ENCODE measurements at regions not wholly inside any gene's neighbourhood (a gene's known extent, or its start where the extent isn't known, plus 50 kb on each side); places are given as distances from the start of the nearest gene placed in this dataset.
"Not testable (repeated sequence)": the region's sequence is repeated elsewhere in the genome, so short reads cannot be mapped to it uniquely, and the experiment has no call there.

- DNase-seq (ENCODE audit: low read depth): no peak
These were observed 751.5 kb upstream of the CCDC179 start for GRCh38 chr11:23611726-23612125.

GRCh38 chr11:23620617-23621016 is 760.3 kb upstream of the CCDC179 start:
- TF ChIP-seq CTCF (IDR thresholded peaks at IDR 0.05; ENCODE audit: low read length, missing control alignments): no peak
- H3K4me3 ChIP-seq (replicated peaks; ENCODE audit: low read depth, low read length): no peak overlapping the region
- DNase-seq (ENCODE audit: low read depth): no peak

More at GRCh38 chr11:23611726-23612125, 751.5 kb upstream of the CCDC179 start:
- H3K4me3 ChIP-seq (replicated peaks; ENCODE audit: low read depth, low read length): no peak overlapping the region
- no peak for TF ChIP-seq CTCF (IDR thresholded peaks at IDR 0.05; ENCODE audit: low read length, missing control alignments)

- H3K4me3 ChIP-seq (replicated peaks; ENCODE audit: low read depth, low read length): no peak overlapping the region
- TF ChIP-seq CTCF (IDR thresholded peaks at IDR 0.05; ENCODE audit: low read length, missing control alignments): no peak
- DNase-seq (ENCODE audit: low read depth): no peak
These were observed 772.0 kb upstream of the CCDC179 start for GRCh38 chr11:23632293-23632692.

DNA sequence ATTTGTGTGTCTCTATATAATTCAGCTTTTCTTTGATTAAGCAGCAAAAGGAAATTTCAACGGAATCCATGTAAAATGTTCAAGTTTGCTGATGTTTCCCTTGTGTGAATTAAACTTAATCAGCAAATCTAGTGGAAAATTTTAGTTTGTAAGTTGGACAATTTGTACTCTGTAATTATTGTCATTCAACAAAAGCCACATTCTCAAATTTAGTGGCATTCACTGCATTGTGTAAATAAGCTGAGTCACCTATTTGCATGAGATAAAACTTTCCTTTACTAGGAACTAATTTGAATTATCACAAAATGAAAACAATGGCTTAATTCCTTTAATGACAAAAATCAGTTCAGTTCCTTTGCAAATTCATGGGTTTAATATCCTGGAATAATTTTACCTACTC is 784.2 kb upstream of the CCDC179 start:
- no peak for TF ChIP-seq CTCF (IDR thresholded peaks at IDR 0.05; ENCODE audit: low read length, missing control alignments)
- DNase-seq (ENCODE audit: low read depth): no peak
- H3K4me3 ChIP-seq (replicated peaks; ENCODE audit: low read depth, low read length): no peak overlapping the region

DNA sequence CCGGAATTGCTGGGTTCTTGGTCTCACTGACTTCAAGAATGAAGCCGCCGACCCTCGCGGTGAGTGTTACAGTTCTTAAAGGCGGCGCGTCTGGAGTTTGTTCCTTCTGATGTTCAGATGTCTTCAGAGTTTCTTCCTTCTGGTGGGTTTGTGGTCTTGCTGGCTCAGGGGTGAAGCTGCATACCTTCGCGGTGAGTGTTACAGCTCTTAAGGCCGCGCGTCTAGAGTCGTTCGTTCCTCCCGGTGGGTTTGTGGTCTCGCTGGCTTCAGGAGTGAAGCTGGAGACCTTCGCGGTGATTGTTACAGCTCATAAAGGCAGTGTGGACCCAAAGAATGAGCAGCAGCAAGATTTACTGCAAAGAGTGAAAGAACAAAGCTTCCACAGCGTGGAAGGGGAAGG is 792.1 kb upstream of the CCDC179 start:
- not testable (repeated sequence) for DNase-seq (ENCODE audit: low read depth); H3K4me3 ChIP-seq (replicated peaks; ENCODE audit: low read depth, low read length)

DNA sequence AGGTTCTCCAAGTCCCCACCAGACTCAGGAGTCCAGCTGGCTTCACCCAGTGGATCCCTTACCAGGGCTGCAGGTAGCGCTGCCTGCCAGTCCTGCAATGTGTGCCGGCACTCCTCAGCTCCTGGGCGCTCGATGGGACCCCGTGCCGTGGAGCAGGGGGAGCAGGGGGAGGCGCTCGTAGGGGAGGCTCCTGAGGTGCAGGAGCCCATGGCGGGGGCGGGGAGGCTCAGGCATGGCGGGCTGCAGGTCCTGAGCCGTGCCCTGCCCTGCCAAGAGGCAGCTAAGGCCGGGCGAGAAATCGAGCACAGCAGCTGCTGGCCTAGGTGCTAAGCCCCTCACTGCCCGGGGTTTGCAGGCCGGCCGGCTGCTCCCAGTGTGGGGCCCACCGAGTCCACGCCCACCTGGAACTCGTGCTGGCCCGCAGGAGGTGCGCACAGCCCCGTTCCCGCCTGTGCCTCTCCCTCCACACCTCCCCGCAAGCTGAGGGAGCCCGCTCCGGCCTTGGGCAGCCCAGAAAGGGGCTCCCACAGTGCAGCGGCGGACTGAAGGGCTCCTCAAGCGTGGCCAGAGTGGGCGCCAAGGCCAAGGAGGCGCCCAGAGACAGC is 792.9 kb upstream of the CCDC179 start:
- DNase-seq (ENCODE audit: low read depth): no peak
- no peak for TF ChIP-seq CTCF (IDR thresholded peaks at IDR 0.05; ENCODE audit: low read length, missing control alignments)
- H3K4me3 ChIP-seq (replicated peaks; ENCODE audit: low read depth, low read length): no peak overlapping the region

DNA sequence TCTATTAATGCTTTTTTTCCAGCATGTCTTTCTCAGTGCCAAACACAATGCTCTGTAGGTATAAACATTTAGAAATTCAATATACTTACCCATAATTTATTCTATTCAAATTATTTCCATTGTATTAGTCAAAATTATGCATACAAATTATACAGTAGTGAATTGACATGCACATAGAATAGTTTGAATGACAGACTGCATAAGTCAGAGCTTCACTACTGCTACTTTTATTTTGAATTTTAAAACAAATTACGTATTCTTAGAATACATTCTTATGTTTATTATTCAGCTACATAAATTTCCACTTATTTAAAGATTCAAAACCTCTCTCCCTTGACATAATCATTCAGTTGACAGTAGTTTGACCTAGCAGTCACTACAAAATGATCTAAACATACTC is 808.0 kb upstream of the CCDC179 start:
- H3K4me3 ChIP-seq (replicated peaks; ENCODE audit: low read depth, low read length): no peak overlapping the region
- DNase-seq (ENCODE audit: low read depth): no peak
- TF ChIP-seq CTCF (IDR thresholded peaks at IDR 0.05; ENCODE audit: low read length, missing control alignments): no peak

Data from fibroblast of pulmonary artery (primary cell).